PC-9 (cell line): ENCODE measurements at regions not wholly inside any gene's neighbourhood (a gene's known extent, or its start where the extent isn't known, plus 50 kb on each side); places are given as distances from the start of the nearest gene placed in this dataset.

Source experiments
- BruUV-seq: library from RNA; stranded (reverse); fragments of 400-500 nt; replicated peaks from 2 replicates; lab custom pipeline; 2021; lab: Mats Ljungman, UMichigan
- CTCF ChIA-PET: fragments of 300-600 bp; sonication (Branson Sonifier 250); formaldehyde crosslinking; loops from one replicate; lab custom pipeline; 2022; ENCODE audit warnings: antibody characterized with exemption; lab: Charles Lee
- POLR2A ChIA-PET: fragments of 300-600 bp; sonication (Branson Sonifier 250); formaldehyde crosslinking; loops from one replicate; lab custom pipeline; 2022; ENCODE audit warnings: antibody characterized with exemption; ENCODE audit not compliant: unreplicated experiment; lab: Charles Lee
- DNase-seq, 2 experiments: peaks; one replicate each; pipeline versions ENCODE4 v3.0.0 to v3.0.0-alpha.2; 2015 to 2022; ENCODE audit warnings: mixed read lengths in 1 of 2
- H2AFZ ChIP-seq: fragments of 200-600 bp; sonication (generic); 2 replicates; pipeline ENCODE4 v1.8.1; 2017; ENCODE audit warnings: antibody characterized with exemption
- H3F3A ChIP-seq: fragments of 200-600 bp; sonication (generic); 2 replicates; pipeline ENCODE4 v1.8.1; 2017; ENCODE audit warnings: antibody characterized with exemption, mild to moderate bottlenecking, low read depth; ENCODE audit not compliant: insufficient read depth
- H3K27ac ChIP-seq: fragments of 200-600 bp; sonication (generic); 2 replicates; pipeline ENCODE4 v1.6.1; 2016; ENCODE audit warnings: mixed run types
- H3K27me3 ChIP-seq: fragments of 200-600 bp; sonication (generic); 2 replicates; pipeline ENCODE4 v1.6.1; 2016; ENCODE audit warnings: low read depth, mixed run types; ENCODE audit not compliant: insufficient read depth
- H3K36me3 ChIP-seq: fragments of 200-600 bp; sonication (generic); 2 replicates; pipeline ENCODE4 v1.6.1; 2016; ENCODE audit warnings: low read depth, mixed run types
- H3K4me1 ChIP-seq: fragments of 200-600 bp; sonication (generic); replicated peaks from 2 replicates; pipeline ENCODE4 v1.6.1; 2016; ENCODE audit warnings: mixed run types; ENCODE audit not compliant: insufficient read depth
- H3K4me2 ChIP-seq: fragments of 200-600 bp; sonication (generic); 2 replicates; pipeline ENCODE4 v1.6.1; 2017; ENCODE audit warnings: mixed run types
- H3K4me3 ChIP-seq: fragments of 200-600 bp; sonication (generic); 2 replicates; pipeline ENCODE4 v1.6.1; 2016; ENCODE audit warnings: mixed run types
- H3K79me2 ChIP-seq: fragments of 200-600 bp; sonication (generic); 2 replicates; pipeline ENCODE4 v1.6.1; 2017; ENCODE audit warnings: low read depth, mixed run types
- H3K9me2 ChIP-seq: fragments of 200-600 bp; sonication (generic); 2 replicates; pipeline ENCODE4 v1.8.1; 2017; ENCODE audit warnings: mild to moderate bottlenecking; ENCODE audit not compliant: insufficient read depth
- H3K9me3 ChIP-seq: fragments of 200-600 bp; sonication (generic); 2 replicates; pipeline ENCODE4 v1.8.1; 2016; ENCODE audit warnings: low read depth; ENCODE audit not compliant: insufficient read depth
- H4K20me1 ChIP-seq: fragments of 200-600 bp; sonication (generic); 2 replicates; pipeline ENCODE4 v1.8.1; 2017; ENCODE audit not compliant: insufficient read depth
- EZH2 ChIP-seq: fragments of 200-600 bp; sonication (generic); IDR thresholded peaks from 2 replicates; pipeline ENCODE4 v1.8.0; 2017; ENCODE audit warnings: antibody characterized with exemption, low read depth
- intact Hi-C: fragments of 100-400 bp; cut with micrococcal nuclease; formaldehyde crosslinking; loops from one replicate; pipeline ENCODE4 v1.10.0; 2022; ENCODE audit not compliant: unreplicated experiment
- TF ChIP-seq, protein P1 (sequence below): fragments of 200-600 bp; sonication (generic); conservative IDR thresholded peaks from 2 replicates; pipeline ENCODE4 v1.6.1; 2017; ENCODE audit warnings: mixed run types, antibody characterized with exemption, mild to moderate bottlenecking, moderate library complexity

- no peaks in the 10 kb centered on the region for H3K79me2 ChIP-seq
- no peak for DNase-seq
- TF ChIP-seq, protein P1, sequence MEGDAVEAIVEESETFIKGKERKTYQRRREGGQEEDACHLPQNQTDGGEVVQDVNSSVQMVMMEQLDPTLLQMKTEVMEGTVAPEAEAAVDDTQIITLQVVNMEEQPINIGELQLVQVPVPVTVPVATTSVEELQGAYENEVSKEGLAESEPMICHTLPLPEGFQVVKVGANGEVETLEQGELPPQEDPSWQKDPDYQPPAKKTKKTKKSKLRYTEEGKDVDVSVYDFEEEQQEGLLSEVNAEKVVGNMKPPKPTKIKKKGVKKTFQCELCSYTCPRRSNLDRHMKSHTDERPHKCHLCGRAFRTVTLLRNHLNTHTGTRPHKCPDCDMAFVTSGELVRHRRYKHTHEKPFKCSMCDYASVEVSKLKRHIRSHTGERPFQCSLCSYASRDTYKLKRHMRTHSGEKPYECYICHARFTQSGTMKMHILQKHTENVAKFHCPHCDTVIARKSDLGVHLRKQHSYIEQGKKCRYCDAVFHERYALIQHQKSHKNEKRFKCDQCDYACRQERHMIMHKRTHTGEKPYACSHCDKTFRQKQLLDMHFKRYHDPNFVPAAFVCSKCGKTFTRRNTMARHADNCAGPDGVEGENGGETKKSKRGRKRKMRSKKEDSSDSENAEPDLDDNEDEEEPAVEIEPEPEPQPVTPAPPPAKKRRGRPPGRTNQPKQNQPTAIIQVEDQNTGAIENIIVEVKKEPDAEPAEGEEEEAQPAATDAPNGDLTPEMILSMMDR: no peak
- no peak for TF ChIP-seq EZH2
- no peaks in the 10 kb centered on the region for H4K20me1 ChIP-seq
- CTCF ChIA-PET: no interaction called here
- intact Hi-C loops: no loop called here
- H3K9me2 ChIP-seq: no peaks in the 10 kb centered on the region
- POLR2A ChIA-PET: no interaction called here
- H3K36me3 ChIP-seq: no peaks in the 10 kb centered on the region
- H3K4me1 ChIP-seq: no peaks in the 10 kb centered on the region
- H2AFZ ChIP-seq: no peak overlapping the region
- no peak overlapping the region for H3K4me2 ChIP-seq
- no TSS peak for BruUV-seq
- no peaks in the 10 kb centered on the region for H3K9me3 ChIP-seq
- no peaks in the 10 kb centered on the region for H3K27me3 ChIP-seq
- H3F3A ChIP-seq: no peaks in the 10 kb centered on the region
- no peak overlapping the region for H3K4me3 ChIP-seq
- H3K27ac ChIP-seq: no peak overlapping the region
These were observed 420.4 kb upstream of the MIS18BP1 start for GRCh38 chr14:45673420-45673819.

DNA sequence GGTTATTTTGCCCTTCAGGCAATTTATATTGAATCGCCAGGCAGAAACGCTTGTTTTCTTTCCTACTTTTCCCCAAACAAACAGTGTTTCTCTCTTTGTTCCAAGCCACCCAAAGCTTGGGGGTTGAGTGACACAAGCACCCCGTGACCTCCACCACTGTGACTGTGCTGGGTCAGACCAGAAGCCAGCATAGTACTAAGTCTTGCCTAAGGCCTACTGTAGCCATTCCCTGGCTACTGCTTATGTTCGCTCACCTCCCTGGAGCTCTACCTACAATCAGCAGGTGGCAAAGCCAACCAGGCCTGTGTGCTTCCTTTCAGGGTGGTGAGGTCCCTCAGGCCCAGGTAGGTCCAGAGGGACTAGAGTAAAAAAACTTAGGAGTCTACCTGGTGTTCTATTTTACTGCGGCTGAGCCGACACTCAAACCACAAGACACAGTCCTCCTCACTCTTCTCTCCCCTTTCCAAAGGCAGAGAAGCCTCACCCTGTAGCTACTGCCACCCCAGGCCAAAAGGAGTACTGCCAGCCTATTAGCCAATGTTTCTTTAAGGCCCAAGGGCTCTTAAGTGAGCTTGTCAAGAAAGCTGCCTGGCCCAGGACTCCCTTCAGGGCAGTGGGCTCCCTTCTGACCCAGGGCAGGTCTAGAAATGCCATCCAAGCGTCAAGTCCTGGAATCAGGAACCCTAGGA lies 411.8 kb upstream of the MIS18BP1 start:
- DNase-seq: peak in 1 of 2 experiments; percentile 3
- Histone ChIP-seq H3K27me3 (no peaks in the 10 kb centered on the region), H3K4me1 (no peaks in the 10 kb centered on the region), H3K9me2 (no peaks in the 10 kb centered on the region), H3K4me3 (no peak overlapping the region), H4K20me1 (no peaks in the 10 kb centered on the region), H3K27ac (no peak overlapping the region), H3K36me3 (no peaks in the 10 kb centered on the region), H3K9me3 (no peaks in the 10 kb centered on the region), H3K79me2 (no peaks in the 10 kb centered on the region), H3F3A (no peaks in the 10 kb centered on the region), H2AFZ (no peak overlapping the region), H3K4me2 (no peak overlapping the region)
- no TSS peak for BruUV-seq
- intact Hi-C loops: no loop called here
- no peak for TF ChIP-seq EZH2
- TF ChIP-seq, protein P1: peak; percentile 53
- ChIA-PET POLR2A (no interaction called here), CTCF (no interaction called here)

DNA sequence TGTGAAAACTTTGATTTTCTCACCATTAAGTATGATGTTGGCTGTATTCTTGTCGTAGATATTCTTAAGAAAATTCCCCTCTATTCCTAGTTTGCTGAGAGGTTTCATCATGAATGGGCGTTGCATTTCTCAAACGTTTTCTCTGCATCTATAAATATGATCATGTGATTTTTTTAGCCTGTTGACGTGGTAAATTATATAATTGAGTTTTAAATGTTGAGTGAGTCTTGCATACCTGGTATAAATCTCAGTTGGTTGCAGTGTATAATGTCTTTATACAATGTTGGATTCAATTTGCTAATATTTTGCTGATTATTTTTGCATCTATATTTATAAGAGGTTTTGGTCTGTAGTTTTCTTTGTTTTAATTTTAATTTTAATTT lies 405.9 kb upstream of the MIS18BP1 start:
- no peak for DNase-seq
- POLR2A ChIA-PET: no interaction called here

More for the DNA sequence above, 405.9 kb upstream of the MIS18BP1 start:
- Histone ChIP-seq H2AFZ (no peak overlapping the region), H3K4me3 (no peak overlapping the region), H4K20me1 (no peaks in the 10 kb centered on the region), H3K9me3 (no peaks in the 10 kb centered on the region; the same call in 1 of the 2 replicates), H3K36me3 (no peaks in the 10 kb centered on the region), H3K4me2 (no peak overlapping the region), H3F3A (no peaks in the 10 kb centered on the region), H3K27me3 (no peaks in the 10 kb centered on the region), H3K79me2 (no peaks in the 10 kb centered on the region), H3K9me2 (no peaks in the 10 kb centered on the region), H3K27ac (no peak overlapping the region), H3K4me1 (no peaks in the 10 kb centered on the region)
- TF ChIP-seq EZH2: no peak
- TF ChIP-seq, protein P1: no peak
- no TSS peak for BruUV-seq
- CTCF ChIA-PET: no interaction called here
- intact Hi-C loops: no loop called here
